ENCODE measurements at regions not wholly inside any gene's neighbourhood (a gene's known extent, or its start where the extent isn't known, plus 50 kb on each side); places are given as distances from the start of the nearest gene placed in this dataset.

- no peak overlapping the region for H3K4me3 ChIP-seq (ENCODE audit: low read depth, low read length)
- ChIA-PET POLR2A (no interaction called here), CTCF (interaction anchor here (0.6 kb wide), 1 partner anchor 566 kb away, joined by 3 read pairs; no protein-coding TSS in a partner anchor)
- H3K27me3 ChIP-seq (ENCODE audit: control insufficient read depth, insufficient read depth, low read length), result no peaks in the 10 kb centered on the region
- DNase-seq (ENCODE audit: low read depth), result no peak
- no peak for TF ChIP-seq CTCF (IDR thresholded peaks at IDR 0.05; ENCODE audit: insufficient read depth, low read depth, low read length)
- no peaks in the 10 kb centered on the region for H3K36me3 ChIP-seq (ENCODE audit: control insufficient read depth, insufficient read depth, low read length)
These were observed 483.7 kb downstream of the ENC1 start for GRCh38 chr5:74156728-74157383.

GRCh38 chr5:74155501-74155900 is 485.0 kb downstream of the ENC1 start:
- no peaks in the 10 kb centered on the region for H3K36me3 ChIP-seq (ENCODE audit: control insufficient read depth, insufficient read depth, low read length)
- TF ChIP-seq CTCF (IDR thresholded peaks at IDR 0.05; ENCODE audit: insufficient read depth, low read depth, low read length), result no peak
- CTCF ChIA-PET, result interaction anchor here (0.6 to 1.4 kb wide), 4 partner anchors 11 to 609 kb away, joined by 3 read pairs; no protein-coding TSS in a partner anchor
- H3K4me3 ChIP-seq (ENCODE audit: low read depth, low read length), result no peak overlapping the region
- H3K27me3 ChIP-seq (ENCODE audit: control insufficient read depth, insufficient read depth, low read length), result no peaks in the 10 kb centered on the region
- POLR2A ChIA-PET, result no interaction called here
- DNase-seq (ENCODE audit: low read depth), result no peak

GRCh38 chr5:74154526-74154925 is 486.0 kb downstream of the ENC1 start:
- TF ChIP-seq CTCF (IDR thresholded peaks at IDR 0.05; ENCODE audit: insufficient read depth, low read depth, low read length), result no peak
- ChIA-PET POLR2A (no interaction called here), CTCF (interaction anchor here (0.9 to 1.4 kb wide), 2 partner anchors 12 to 27 kb away, joined by 3 read pairs; no protein-coding TSS in a partner anchor)
- DNase-seq (ENCODE audit: low read depth), result no peak
- H3K4me3 ChIP-seq (ENCODE audit: low read depth, low read length), result no peak overlapping the region
- H3K36me3 ChIP-seq (ENCODE audit: control insufficient read depth, insufficient read depth, low read length), result no peaks in the 10 kb centered on the region
- no peaks in the 10 kb centered on the region for H3K27me3 ChIP-seq (ENCODE audit: control insufficient read depth, insufficient read depth, low read length)

GRCh38 chr5:74153255-74153790 is 487.2 kb downstream of the ENC1 start:
- CTCF ChIA-PET, result interaction anchor here (1.5 kb wide), 1 partner anchor 8 kb away, joined by 3 read pairs; no protein-coding TSS in a partner anchor
- POLR2A ChIA-PET, result interaction anchor here (0.7 kb wide), 1 partner anchor 13 kb away, joined by 3 read pairs; no protein-coding TSS in a partner anchor

More at GRCh38 chr5:74153255-74153790, 487.2 kb downstream of the ENC1 start:
- Histone ChIP-seq H3K27me3 (ENCODE audit: control insufficient read depth, insufficient read depth, low read length) (no peaks in the 10 kb centered on the region), H3K4me3 (ENCODE audit: low read depth, low read length) (no peak overlapping the region), H3K36me3 (ENCODE audit: control insufficient read depth, insufficient read depth, low read length) (no peaks in the 10 kb centered on the region)
- DNase-seq (ENCODE audit: low read depth), result no peak
- TF ChIP-seq CTCF (IDR thresholded peaks at IDR 0.05; ENCODE audit: insufficient read depth, low read depth, low read length), result no peak

All from BJ (cell line).